H1 (cell line): ENCODE measurements at regions not wholly inside any gene's neighbourhood (a gene's known extent, or its start where the extent isn't known, plus 50 kb on each side); places are given as distances from the start of the nearest gene placed in this dataset.

ENCODE experiments used
- CTCF ChIA-PET: fragments of 300-600 bp; sonication (Branson Sonifier 250); formaldehyde crosslinking; loops from one replicate; lab custom pipeline; 2021; ENCODE audit not compliant: partially characterized antibody; lab: Charles Lee
- POLR2A ChIA-PET: fragments of 300-600 bp; sonication (Branson Sonifier 250); formaldehyde crosslinking; loops from one replicate; lab custom pipeline; 2021; ENCODE audit warnings: inconsistent platforms; ENCODE audit not compliant: partially characterized antibody; lab: Charles Lee
- DNase-seq, 2 experiments: peaks; one replicate each; pipeline versions ENCODE4 v3.0.0 to v3.0.0-alpha.2; 2010 to 2022; ENCODE audit warnings: low spot score in 2 of 2, low read depth in 1 of 2, mixed read lengths in 1 of 2
- FAIRE-seq: peaks from 2 replicates; lab custom pipeline; 2011; peaks lifted over from hg19 to GRCh38; lab: Jason Lieb, UNC
- H2AFZ ChIP-seq: 2 replicates; pipeline ENCODE4 v1.8.1; 2012; ENCODE audit warnings: low read length, inconsistent platforms
- H2AK5ac ChIP-seq: 2 replicates; pipeline ENCODE4 v1.6.1; 2013; ENCODE audit warnings: low read depth, low read length
- H2BK120ac ChIP-seq: replicated peaks from 2 replicates; pipeline ENCODE3; 2013; ENCODE audit warnings: low read depth, low read length, inconsistent platforms
- H2BK12ac ChIP-seq: 2 replicates; pipeline ENCODE4 v1.6.1; 2013; ENCODE audit warnings: low read depth, low read length
- H2BK15ac ChIP-seq: 2 replicates; pipeline ENCODE4 v1.6.1; 2013; ENCODE audit warnings: low read length
- H2BK20ac ChIP-seq: 2 replicates; pipeline ENCODE4 v1.6.1; 2013; ENCODE audit warnings: low read length
- H2BK5ac ChIP-seq: 2 replicates; pipeline ENCODE4 v1.6.1; 2013; ENCODE audit warnings: low read depth, low read length
- H3K14ac ChIP-seq: 2 replicates; pipeline ENCODE4 v1.6.1; 2013; ENCODE audit warnings: inconsistent platforms; ENCODE audit not compliant: insufficient read length
- H3K18ac ChIP-seq: 2 replicates; pipeline ENCODE4 v1.6.1; 2013; ENCODE audit warnings: low read length; ENCODE audit errors: extremely low read depth
- H3K23ac ChIP-seq: 2 replicates; pipeline ENCODE4 v1.6.1; 2013; ENCODE audit warnings: inconsistent platforms; ENCODE audit not compliant: insufficient read length
- H3K23me2 ChIP-seq: 2 replicates; pipeline ENCODE4 v1.6.1; 2013; ENCODE audit warnings: low read depth, low read length
- H3K27ac ChIP-seq: 2 replicates; pipeline ENCODE4 v1.6.1; 2011; ENCODE audit warnings: low read depth, low read length, inconsistent platforms
- H3K27me3 ChIP-seq, 4 experiments: replicated peaks in 1 of 4; 1 replicate in 1 of 4; 2 replicates in 3 of 4; pipeline versions ENCODE4 v1.6.1 to v1.8.1; 2011 to 2013; ENCODE audit warnings: low read length in 3 of 4, mild to moderate bottlenecking in 3 of 4, inconsistent platforms in 2 of 4, mixed read lengths in 2 of 4, moderate library complexity in 1 of 4; ENCODE audit not compliant: control insufficient read depth in 3 of 4, insufficient read depth in 3 of 4; ENCODE audit errors: extremely low read depth in 1 of 4
- H3K36me3 ChIP-seq, 4 experiments: 2 replicates each; pipeline versions ENCODE4 v1.6.1 to v1.8.1; 2011 to 2013; ENCODE audit warnings: mild to moderate bottlenecking in 4 of 4, low read length in 3 of 4, moderate library complexity in 2 of 4, control low read depth in 1 of 4, inconsistent platforms in 1 of 4; ENCODE audit not compliant: insufficient read depth in 4 of 4, control insufficient read depth in 2 of 4
- H3K4ac ChIP-seq: replicated peaks from 2 replicates; pipeline ENCODE3; 2013; ENCODE audit warnings: low read length, low read depth, mixed read lengths, inconsistent platforms; ENCODE audit not compliant: insufficient read length
- H3K4me1 ChIP-seq, 4 experiments: replicated peaks in 1 of 4; 1 replicate in 1 of 4; 2 replicates in 3 of 4; pipeline versions ENCODE4 v1.6.1 to v1.8.1; 2011 to 2013; ENCODE audit warnings: low read length in 3 of 4, inconsistent platforms in 2 of 4, mixed read lengths in 1 of 4; ENCODE audit not compliant: insufficient read depth in 4 of 4, control insufficient read depth in 3 of 4
- H3K4me2 ChIP-seq, 2 experiments: 2 replicates each; pipeline versions ENCODE4 v1.6.1 to v1.8.1; 2011 to 2013; ENCODE audit warnings: low read depth in 2 of 2, low read length in 2 of 2, control low read depth in 1 of 2, inconsistent platforms in 1 of 2, mild to moderate bottlenecking in 1 of 2; ENCODE audit not compliant: insufficient read depth in 1 of 2
- H3K4me3 ChIP-seq, 4 experiments: fragments of 200-600, 300-600 bp in 1 of 4; sonication (generic), shearing (Covaris generic), sonication (Bioruptor Twin) in 1 of 4; 2 replicates each; pipeline versions ENCODE4 v1.5.1 to v1.8.1; 2011 to 2016; ENCODE audit warnings: low read length in 4 of 4, low read depth in 3 of 4, control low read depth in 2 of 4, inconsistent platforms in 2 of 4, mild to moderate bottlenecking in 2 of 4, mixed read lengths in 1 of 4, moderate library complexity in 1 of 4; ENCODE audit not compliant: insufficient read depth in 2 of 4; ENCODE audit errors: extremely low read depth in 1 of 4
- H3K56ac ChIP-seq: replicated peaks from 2 replicates; pipeline ENCODE3; 2013; ENCODE audit warnings: low read depth, mild to moderate bottlenecking, mixed read lengths, low read length, inconsistent platforms; ENCODE audit not compliant: insufficient read length
- H3K79me1 ChIP-seq: 2 replicates; pipeline ENCODE4 v1.6.1; 2013; ENCODE audit warnings: low read depth, low read length, control low read depth
- H3K79me2 ChIP-seq, 2 experiments: 2 replicates each; pipeline versions ENCODE4 v1.6.1 to v1.8.1; 2012 to 2013; ENCODE audit warnings: low read length in 2 of 2, mild to moderate bottlenecking in 2 of 2, inconsistent platforms in 1 of 2; ENCODE audit not compliant: insufficient read depth in 2 of 2, control insufficient read depth in 1 of 2
- H3K9ac ChIP-seq, 4 experiments: replicated peaks in 1 of 4; 1 replicate in 1 of 4; 2 replicates in 3 of 4; pipeline versions ENCODE4 v1.6.1 to v1.8.1; 2011 to 2013; ENCODE audit warnings: low read depth in 3 of 4, low read length in 3 of 4, control low read depth in 2 of 4, mild to moderate bottlenecking in 2 of 4, moderate library complexity in 2 of 4, inconsistent platforms in 1 of 4; ENCODE audit errors: extremely low read depth in 1 of 4
- H3K9me3 ChIP-seq, 2 experiments: 2 replicates each; pipeline versions ENCODE4 v1.6.1 to v1.8.1; 2012 to 2013; ENCODE audit warnings: mild to moderate bottlenecking in 2 of 2, moderate library complexity in 2 of 2, control low read depth in 1 of 2, inconsistent platforms in 1 of 2, low read depth in 1 of 2, low read length in 1 of 2, mixed read lengths in 1 of 2; ENCODE audit not compliant: insufficient read depth in 2 of 2
- H4K20me1 ChIP-seq, 2 experiments: replicated peaks in 1 of 2; 2 replicates each; pipeline versions ENCODE3 to v1.8.1; 2011 to 2013; ENCODE audit warnings: inconsistent platforms in 2 of 2, low read length in 2 of 2, mild to moderate bottlenecking in 1 of 2; ENCODE audit not compliant: insufficient read depth in 2 of 2, control insufficient read depth in 1 of 2
- H4K5ac ChIP-seq: 2 replicates; pipeline ENCODE4 v1.6.1; 2013; ENCODE audit warnings: low read length, low read depth, mixed read lengths, inconsistent platforms; ENCODE audit not compliant: insufficient read length
- H4K8ac ChIP-seq: 2 replicates; pipeline ENCODE4 v1.8.0; 2013; ENCODE audit warnings: mild to moderate bottlenecking, moderate library complexity, low read length, inconsistent platforms; ENCODE audit not compliant: insufficient read depth; ENCODE audit errors: extremely low read depth
- H4K91ac ChIP-seq: replicated peaks from 2 replicates; pipeline ENCODE3; 2013; ENCODE audit warnings: low read length, mixed read lengths, inconsistent platforms; ENCODE audit not compliant: insufficient read length
- BRCA1 ChIP-seq: IDR thresholded peaks from 2 replicates; pipeline ENCODE4 v1.6.1; 2012; ENCODE audit warnings: low read depth, low read length, improper control_type of control experiment
- CBX5 ChIP-seq: fragments of 300-800, 300-1000 bp; sonication (generic); IDR thresholded peaks from 2 replicates; pipeline ENCODE4 v1.7.1; 2016; ENCODE audit warnings: antibody characterized with exemption, low read length, low read depth
- CBX8 ChIP-seq: fragments of 300-800, 300-1000 bp; sonication (generic); IDR thresholded peaks from 2 replicates; pipeline ENCODE4 v1.7.1; 2016; ENCODE audit warnings: low read depth, low read length, borderline replicate concordance
- CHD2 ChIP-seq: IDR thresholded peaks from 2 replicates; pipeline ENCODE4 v1.6.1; 2012; ENCODE audit warnings: low read length, improper control_type of control experiment
- GABPA ChIP-seq: IDR thresholded peaks from 2 replicates; pipeline ENCODE4 v1.6.1; 2011; ENCODE audit warnings: mild to moderate bottlenecking, low read length, moderate library complexity, borderline replicate concordance; ENCODE audit not compliant: insufficient read depth
- MAFK ChIP-seq: IDR thresholded peaks from 2 replicates; pipeline ENCODE4 v1.6.1; 2012; ENCODE audit warnings: low read depth, mild to moderate bottlenecking, improper control_type of control experiment, low read length
- RAD21 ChIP-seq, 2 experiments: IDR thresholded peaks in 1 of 2; conservative IDR thresholded peaks in 1 of 2; 2 replicates each; pipeline ENCODE4 v1.6.1; 2011; ENCODE audit warnings: low read depth in 2 of 2, low read length in 2 of 2, improper control_type of control experiment in 1 of 2, inconsistent platforms in 1 of 2, mild to moderate bottlenecking in 1 of 2, moderate library complexity in 1 of 2
- SAP30 ChIP-seq: fragments of 300-600 bp; sonication (generic); IDR thresholded peaks from 2 replicates; pipeline ENCODE4 v1.7.1; 2012; ENCODE audit warnings: low read length, moderate library complexity, mild to moderate bottlenecking, inconsistent platforms; ENCODE audit not compliant: insufficient read depth, insufficient replicate concordance
- TAF1 ChIP-seq: IDR thresholded peaks from 2 replicates; pipeline ENCODE4 v1.6.1; 2011; ENCODE audit warnings: mild to moderate bottlenecking, low read depth, low read length
- TAF7 ChIP-seq: optimal IDR thresholded peaks from 2 replicates; pipeline ENCODE3; 2011; ENCODE audit warnings: low read depth, mild to moderate bottlenecking, inconsistent platforms, low read length, moderate library complexity, borderline replicate concordance
- TEAD4 ChIP-seq: IDR thresholded peaks from 2 replicates; pipeline ENCODE4 v1.6.1; 2012; ENCODE audit warnings: low read depth, low read length, inconsistent platforms, mixed read lengths
- WGBS, 2 experiments: shearing (Covaris generic) in 1 of 2; methylation state at CpG; one replicate each; pipeline versions ENCODE4 v1.1.6 to v1.1.7; 2013 to 2015; ENCODE audit warnings: low lambda C conversion rate in 2 of 2, mixed read lengths in 2 of 2, inconsistent platforms in 1 of 2, low coverage in 1 of 2, missing lambda C conversion rate in 1 of 2; ENCODE audit not compliant: insufficient replicate concordance in 2 of 2, insufficient coverage in 1 of 2, insufficient read length in 1 of 2; ENCODE audit errors: extremely low coverage in 1 of 2, missing lambda C conversion rate in 1 of 2; 5-methylcytosine and 5-hydroxymethylcytosine counted together
- TF ChIP-seq, protein P1 (sequence below): IDR thresholded peaks from 2 replicates; pipeline ENCODE4 v1.6.1; 2011; ENCODE audit warnings: low read depth, mild to moderate bottlenecking, low read length; ENCODE audit not compliant: insufficient read depth
- TF ChIP-seq, protein P2 (sequence below): IDR thresholded peaks from 2 replicates; pipeline ENCODE4 v1.6.1; 2011; ENCODE audit warnings: low read length, improper control_type of control experiment

DNA sequence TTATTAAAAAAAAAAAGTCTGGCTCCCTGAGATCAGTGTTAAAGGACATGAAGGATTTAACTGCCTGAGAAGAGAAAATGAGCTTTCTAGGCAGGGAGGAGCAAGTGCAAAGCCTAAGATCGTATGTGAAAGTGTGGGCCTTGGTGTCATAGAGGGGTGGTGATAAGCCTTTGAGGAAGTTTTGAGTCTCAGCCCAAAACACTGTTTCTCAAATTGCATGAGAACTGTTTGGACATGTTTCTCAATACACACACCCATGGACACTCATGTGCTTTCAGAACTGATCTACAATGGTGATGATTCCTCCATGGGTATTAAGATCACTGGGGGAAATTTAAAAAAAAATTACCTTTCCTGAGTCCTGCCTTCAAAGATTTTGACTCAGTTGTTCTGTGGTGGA lies 336.7 kb upstream of the RND3 start:
- H3K14ac ChIP-seq: no peak overlapping the region
- no peak overlapping the region for H4K8ac ChIP-seq
- H2BK20ac ChIP-seq: no peak overlapping the region
- H3K36me3 ChIP-seq: no peaks in the 10 kb centered on the region
- no peaks in the 10 kb centered on the region for H3K4me1 ChIP-seq
- WGBS, 2 experiments: 0% methylated on average over 1 of the region's 1 CpG; no CpG with 5 or more reads in 1 of the 2 experiments
- H3K27ac ChIP-seq: no peak overlapping the region
- no peak overlapping the region for H3K56ac ChIP-seq
- no peaks in the 10 kb centered on the region for H3K27me3 ChIP-seq
- H3K9me3 ChIP-seq: no peaks in the 10 kb centered on the region
- no peak overlapping the region for H2BK120ac ChIP-seq
- H3K23ac ChIP-seq: no peak overlapping the region
- no peak overlapping the region for H4K5ac ChIP-seq
- FAIRE-seq (no peak), DNase-seq (no peak)
- no peaks in the 10 kb centered on the region for H4K20me1 ChIP-seq
- ChIA-PET POLR2A (no interaction called here), CTCF (interaction anchor here (0.9 kb wide), 1 partner anchor 24 kb away, joined by 4 read pairs; no protein-coding TSS in a partner anchor)
- H3K4me3 ChIP-seq: no peak overlapping the region
- H3K4me2 ChIP-seq: no peak overlapping the region
- no peak overlapping the region for H2BK12ac ChIP-seq
- H2BK5ac ChIP-seq: no peak overlapping the region
- H3K79me1 ChIP-seq: no peaks in the 10 kb centered on the region
- H3K18ac ChIP-seq: no peak overlapping the region
- no peaks in the 10 kb centered on the region for H3K79me2 ChIP-seq
- no peak overlapping the region for H3K9ac ChIP-seq
- no peak overlapping the region for H2BK15ac ChIP-seq
- H3K23me2 ChIP-seq: no peaks in the 10 kb centered on the region
- no peak overlapping the region for H2AK5ac ChIP-seq
- no peak overlapping the region for H4K91ac ChIP-seq
- H3K4ac ChIP-seq: no peak overlapping the region
- no peak overlapping the region for H2AFZ ChIP-seq
- TF ChIP-seq TAF7 (no peak), RAD21 (IDR thresholded peaks at IDR 0.05 in 1 of 2, conservative IDR thresholded peaks at IDR 0.05 in 1 of 2; ENCODE audit: low read depth in 2 of 2, low read length in 2 of 2) (no peak), SAP30 (no peak), MAFK (no peak), TEAD4 (no peak), GABPA (no peak), BRCA1 (no peak), CBX5 (no peak), CHD2 (no peak), CBX8 (no peak), TAF1 (no peak)
- TF ChIP-seq, protein P1, sequence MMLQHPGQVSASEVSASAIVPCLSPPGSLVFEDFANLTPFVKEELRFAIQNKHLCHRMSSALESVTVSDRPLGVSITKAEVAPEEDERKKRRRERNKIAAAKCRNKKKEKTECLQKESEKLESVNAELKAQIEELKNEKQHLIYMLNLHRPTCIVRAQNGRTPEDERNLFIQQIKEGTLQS: no peak
- TF ChIP-seq, protein P2, sequence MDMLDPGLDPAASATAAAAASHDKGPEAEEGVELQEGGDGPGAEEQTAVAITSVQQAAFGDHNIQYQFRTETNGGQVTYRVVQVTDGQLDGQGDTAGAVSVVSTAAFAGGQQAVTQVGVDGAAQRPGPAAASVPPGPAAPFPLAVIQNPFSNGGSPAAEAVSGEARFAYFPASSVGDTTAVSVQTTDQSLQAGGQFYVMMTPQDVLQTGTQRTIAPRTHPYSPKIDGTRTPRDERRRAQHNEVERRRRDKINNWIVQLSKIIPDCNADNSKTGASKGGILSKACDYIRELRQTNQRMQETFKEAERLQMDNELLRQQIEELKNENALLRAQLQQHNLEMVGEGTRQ: no peak
